CD4-positive, alpha-beta T cell treated with Interleukin-12 subunit alpha and Interleukin-12 subunit beta, for 1 hour (primary cell): ENCODE measurements at regions not wholly inside any gene's neighbourhood (a gene's known extent, or its start where the extent isn't known, plus 50 kb on each side); places are given as distances from the start of the nearest gene placed in this dataset.
"Not testable (repeated sequence)": the region's sequence is repeated elsewhere in the genome, so short reads cannot be mapped to it uniquely, and the experiment has no call there.

ENCODE experiments used
- DNase-seq: peaks from one replicate; pipeline ENCODE4 v3.0.0-alpha.2; 2020

DNA sequence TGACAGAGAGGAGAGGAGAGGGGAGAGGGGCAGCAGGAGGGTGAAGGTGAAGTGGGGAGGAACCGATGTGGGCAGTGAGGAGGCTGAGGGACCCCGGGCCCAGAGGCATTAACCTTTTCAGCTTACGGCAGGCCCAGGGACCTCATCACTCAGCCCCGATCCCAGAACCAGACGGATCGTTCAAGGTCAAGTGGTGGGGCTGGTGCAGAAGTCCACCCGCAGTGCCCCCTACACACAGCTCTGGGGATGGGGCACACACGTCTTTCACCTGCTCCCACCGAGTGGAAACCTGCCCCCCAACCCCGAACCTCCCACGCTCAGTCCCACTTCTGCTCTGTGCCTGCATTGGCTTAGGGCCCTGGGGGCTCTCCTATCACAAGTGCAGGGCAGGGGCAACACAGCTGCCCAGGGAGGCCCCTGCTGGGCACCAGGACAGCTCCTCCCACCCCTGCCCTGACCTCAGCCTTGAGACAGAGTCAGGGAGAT lies 81.9 kb upstream of the GOLGA6L4 start:
- DNase-seq = not testable (repeated sequence)

DNA sequence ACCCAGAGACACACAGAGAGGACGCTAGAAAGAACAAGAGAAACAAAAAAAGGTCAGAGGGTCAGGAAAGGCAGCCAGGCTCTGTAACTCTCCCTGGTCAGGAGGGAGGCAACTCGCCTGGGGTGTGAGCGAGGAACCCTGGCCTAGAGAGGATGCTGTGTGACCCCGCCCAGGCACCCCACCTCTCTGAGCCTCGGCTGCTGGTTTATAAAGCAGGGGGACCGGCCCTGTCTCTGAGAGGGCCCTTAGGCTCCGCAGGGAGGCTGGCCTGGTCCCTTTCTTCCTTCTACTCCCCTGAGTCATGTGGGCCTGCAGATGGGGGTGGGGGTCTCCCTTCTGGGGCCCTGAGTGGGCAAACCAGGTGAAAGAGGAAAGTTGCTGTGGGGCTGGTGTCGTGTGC lies 81.3 kb upstream of the GOLGA6L4 start:
- DNase-seq = not testable (repeated sequence)

DNA sequence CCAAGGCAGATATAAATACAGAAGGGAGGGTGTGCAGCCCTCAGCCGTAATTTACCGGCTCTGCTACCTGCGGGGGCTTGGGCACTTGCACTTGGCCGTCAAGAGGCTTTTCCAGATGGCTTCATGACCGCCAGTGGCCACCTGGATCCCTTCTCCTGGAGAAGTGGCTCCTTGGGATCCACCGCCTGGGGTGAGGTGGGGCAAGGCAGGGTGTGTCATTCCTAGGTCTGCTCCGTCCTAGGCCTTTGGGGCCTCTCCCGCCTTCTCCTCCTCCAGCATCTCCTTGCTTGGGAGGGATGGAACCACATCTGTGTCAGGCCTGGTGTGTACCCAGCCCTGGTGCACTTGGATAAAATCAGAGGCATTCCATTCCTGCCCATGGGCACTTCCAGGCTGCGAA lies 80.8 kb upstream of the GOLGA6L4 start:
- DNase-seq = not testable (repeated sequence)

DNA sequence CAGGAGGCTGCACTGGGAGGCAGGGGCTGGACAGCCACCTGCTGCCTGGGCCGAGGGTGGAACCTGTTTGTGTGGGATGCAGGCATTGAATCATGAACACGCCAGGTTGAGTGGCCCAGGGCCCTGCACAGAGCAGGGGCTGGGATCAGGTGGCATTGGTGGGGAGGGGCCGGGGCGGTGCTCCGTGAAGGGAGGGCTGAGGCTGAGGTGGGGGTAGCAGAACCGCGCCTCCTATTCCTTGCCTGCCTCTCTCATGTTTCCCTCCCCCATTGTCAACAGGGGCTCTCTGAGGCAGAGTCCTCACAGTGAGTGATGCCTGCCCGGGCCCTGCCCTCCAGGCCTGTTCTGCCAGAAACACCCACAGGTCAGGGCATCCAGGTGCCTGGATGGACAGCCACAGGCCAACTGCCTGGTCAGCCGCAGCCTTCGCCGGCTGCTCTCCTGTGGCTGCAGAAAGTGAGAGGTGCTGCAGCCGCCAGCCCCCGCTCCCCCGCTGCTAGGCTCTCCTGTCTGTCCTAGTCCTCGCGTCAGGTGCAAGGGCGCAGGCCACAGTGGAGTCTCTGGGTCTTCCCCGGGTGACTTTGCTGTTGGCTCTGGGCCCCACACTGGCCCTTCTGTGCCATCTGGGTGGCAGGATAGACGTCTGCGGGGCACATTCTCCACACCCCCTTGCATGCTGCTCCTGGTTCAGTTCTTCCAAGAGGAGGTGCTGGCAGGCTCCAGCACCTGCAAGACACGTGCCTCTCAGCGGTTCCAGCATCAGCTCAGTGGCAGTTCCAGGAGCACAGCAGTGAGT lies 79.6 kb upstream of the GOLGA6L4 start:
- DNase-seq = not testable (repeated sequence)

DNA sequence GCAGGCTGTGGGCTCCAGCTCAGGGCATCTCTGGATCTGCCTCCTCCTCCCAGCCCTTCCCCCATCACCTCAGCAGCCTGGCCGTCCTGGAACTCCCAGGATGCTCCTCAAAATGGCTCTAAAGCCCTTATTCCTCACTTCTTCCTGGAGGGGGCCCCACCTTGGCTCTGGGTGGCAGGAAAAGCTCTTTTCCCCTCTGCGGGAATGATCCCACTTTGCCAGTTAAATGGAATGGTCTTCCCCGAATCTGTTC lies 79.1 kb upstream of the GOLGA6L4 start:
- DNase-seq = not testable (repeated sequence)

DNA sequence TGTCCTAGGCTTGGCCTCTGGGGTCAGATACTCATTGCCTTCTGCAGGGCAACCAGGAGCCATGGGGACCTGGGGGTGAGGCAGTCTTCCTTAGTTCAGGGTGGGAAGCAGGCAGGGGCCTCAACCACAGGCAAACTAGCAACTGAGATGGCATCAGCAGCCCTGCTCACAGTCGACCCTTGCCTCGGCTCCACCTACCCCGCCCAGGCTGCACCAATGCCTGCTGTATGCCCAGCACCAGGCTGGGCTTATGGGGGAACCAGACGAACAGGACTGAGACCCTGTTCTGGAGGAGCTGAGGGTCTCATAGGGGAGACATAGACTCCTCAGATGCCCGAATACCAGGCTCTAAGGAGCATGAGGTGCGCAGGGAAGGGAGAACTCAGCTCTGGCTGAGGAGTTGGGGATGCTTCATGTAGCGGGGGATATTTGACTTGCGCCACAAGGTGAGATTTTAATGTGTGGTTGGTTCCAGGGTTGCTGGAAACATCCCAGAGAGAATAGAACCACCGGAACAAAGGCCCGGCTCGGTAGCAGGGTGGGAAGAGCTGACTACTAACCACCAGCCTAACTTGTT lies 78.4 kb upstream of the GOLGA6L4 start:
- DNase-seq = not testable (repeated sequence)

DNA sequence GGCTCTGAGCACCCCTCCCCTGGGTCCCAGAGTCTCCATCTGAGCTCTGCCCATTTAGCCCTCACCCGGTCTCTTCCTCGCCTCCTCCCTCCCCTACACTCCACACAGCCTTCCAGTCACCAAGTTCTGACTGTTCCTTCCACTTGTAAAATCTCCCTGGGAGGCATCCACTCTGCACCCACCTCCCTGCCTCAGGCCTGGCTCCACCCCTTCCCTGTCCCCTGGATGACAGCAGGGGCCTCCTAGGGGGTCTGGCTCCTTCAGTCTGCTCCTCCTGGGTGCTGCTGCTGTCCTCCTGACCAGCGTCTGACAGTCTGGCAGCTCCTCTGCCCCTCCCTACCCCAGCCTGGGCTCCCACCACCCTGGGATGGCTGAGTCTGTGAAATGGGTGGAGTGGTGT lies 77.7 kb upstream of the GOLGA6L4 start:
- not testable (repeated sequence) for DNase-seq

DNA sequence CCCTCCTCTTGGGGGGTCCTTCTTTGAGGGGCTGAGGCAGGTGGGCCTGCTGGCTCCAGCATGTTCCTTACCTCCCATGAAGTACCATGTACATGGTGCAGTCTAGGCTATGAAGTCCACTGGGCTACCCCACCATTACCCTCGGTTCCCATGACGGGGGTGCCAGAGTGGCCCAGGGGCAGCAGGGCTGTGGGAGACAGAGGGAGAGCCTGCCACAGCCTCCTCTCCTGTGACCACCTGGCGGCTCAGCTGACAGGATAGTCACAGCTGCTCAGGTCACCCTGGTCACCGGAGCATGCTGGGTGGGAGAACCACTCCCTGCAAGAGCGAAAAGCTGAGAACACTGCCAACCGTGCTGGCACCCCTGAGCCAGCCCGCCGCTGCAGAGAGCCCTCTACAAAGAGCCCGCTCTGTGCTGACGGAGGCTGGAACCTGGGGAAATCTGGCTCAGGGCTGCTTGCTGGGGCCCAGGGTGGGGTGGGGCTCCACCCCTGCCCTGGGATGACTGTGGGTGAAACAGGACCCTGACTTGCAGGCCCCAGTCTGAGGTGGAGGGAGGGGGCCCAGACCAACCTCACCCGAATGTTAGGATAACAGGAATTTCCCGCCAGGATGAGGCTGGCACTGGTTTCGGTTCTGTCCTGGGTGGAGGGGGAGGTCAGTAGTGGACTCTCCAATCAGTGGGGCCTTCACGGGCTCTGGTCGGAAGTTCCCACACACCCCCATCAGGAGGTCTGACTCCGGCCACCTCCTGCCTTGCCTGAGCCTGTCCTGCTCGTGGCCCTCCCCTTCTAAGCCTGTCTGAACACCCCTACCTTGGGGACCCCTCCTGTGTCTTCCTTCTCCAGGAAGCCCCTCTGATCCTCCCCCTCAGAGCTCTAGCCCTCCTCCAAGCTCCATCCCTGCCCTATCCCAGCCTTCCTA lies 76.0 kb upstream of the GOLGA6L4 start:
- DNase-seq = not testable (repeated sequence)

DNA sequence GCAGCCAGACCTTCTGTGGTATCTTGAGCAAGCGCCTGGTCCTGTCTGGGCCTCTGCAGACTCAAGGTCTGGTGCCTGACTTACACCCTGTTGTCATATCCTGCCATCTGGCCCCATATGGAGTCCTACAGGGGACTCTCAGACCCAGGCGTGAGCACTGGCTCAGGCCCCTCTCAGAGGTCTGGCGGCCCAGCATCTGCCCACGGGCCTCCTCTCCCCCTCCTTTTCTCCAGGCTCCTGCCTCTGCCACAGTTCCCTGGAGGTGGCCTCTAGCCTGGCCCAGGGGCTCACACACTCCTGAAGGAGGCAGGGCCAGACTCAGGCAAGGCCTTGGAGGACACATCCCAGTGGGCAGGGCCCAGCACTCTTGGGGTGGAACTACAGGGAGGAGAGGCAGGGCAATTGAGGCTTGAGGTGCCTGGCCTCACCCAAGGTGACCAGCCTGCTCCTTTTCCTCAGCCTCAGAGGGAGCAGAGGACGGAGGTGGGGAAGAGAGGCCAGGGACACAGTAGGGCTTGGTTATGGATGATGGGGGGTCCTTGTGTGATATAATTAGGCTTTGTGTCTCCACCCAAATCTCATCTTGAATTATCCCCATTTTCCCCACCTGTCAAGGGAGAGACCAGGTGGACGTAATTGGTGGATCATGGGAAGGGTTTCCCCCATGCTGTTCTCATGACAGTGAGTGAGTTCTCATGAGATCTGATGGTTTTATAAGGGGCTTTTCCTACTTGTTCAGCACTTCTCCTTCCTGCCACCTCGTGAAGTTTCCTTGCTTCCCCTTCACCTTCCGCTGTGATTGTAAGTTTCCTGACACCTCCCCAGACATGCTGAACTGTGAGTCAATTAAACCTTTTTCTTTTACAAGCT lies 70.9 kb upstream of the GOLGA6L4 start:
- not testable (repeated sequence) for DNase-seq

DNA sequence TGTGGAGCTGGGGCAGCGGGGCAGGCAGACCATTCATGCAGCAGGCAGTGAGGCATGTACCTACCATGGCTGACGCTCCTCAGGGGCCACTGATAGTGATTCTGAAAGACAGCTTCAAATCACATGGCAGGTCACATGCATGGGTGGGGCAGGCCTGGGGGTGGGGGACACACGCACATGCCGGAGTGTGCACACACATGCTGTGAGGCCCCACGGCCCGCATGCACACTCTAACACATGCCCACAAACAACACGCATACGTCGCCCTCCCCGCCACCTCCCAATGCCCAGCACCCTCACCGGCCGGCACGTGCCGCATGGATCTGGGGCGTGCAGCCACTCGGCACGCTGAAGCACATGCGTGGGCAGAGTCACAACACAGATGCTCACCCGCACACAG lies 65.5 kb upstream of the GOLGA6L4 start:
- not testable (repeated sequence) for DNase-seq

DNA sequence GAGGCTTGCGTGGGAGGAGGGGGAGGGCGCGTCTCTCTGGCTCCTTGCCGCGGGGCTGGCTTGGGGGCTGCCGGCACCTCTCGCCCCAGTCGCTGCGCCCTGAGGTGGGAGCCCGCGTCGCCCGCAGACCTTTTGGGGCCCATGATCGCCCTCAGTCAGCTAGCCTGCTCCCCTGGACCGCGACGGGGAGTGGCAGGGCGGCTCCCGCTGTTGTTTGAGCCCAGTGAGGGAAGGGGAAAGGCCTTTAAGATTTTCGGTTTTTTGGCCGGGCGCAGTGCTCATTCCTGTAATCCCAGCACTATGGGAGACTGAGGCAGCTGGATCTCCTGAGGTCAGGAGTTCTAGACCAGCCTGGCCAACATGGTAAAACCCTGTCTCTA lies 62.4 kb upstream of the GOLGA6L4 start:
- DNase-seq = not testable (repeated sequence)
